GM12872 (cell line): ENCODE measurements at regions not wholly inside any gene's neighbourhood (a gene's known extent, or its start where the extent isn't known, plus 50 kb on each side); places are given as distances from the start of the nearest gene placed in this dataset.

Experiments used
- TF ChIP-seq, protein P1 (sequence below): IDR thresholded peaks from 3 replicates; pipeline ENCODE4 v1.5.1; 2011; ENCODE audit warnings: low read depth, mild to moderate bottlenecking, low read length, moderate library complexity; ENCODE audit not compliant: insufficient read depth

DNA sequence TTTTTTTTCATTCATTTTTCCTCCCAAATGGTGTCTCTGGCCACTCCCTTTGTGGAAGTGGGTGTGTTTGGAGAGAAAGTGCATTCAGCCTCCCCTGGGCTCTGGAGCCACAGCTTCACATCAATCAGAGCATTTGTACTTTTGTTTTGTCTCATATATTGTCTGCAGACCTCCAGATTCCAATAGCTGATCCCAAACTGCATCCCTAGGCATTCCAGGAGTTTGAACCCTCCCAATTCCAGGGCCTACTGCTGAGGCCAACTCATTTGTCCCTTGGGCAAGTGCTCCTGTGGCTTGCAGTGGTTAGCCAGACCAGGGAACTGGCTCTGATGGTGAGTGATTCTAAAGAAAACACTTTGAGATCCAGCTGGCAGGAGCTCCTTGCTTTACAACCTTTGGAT lies 163.3 kb downstream of the IPMK start:
- TF ChIP-seq, protein P1, sequence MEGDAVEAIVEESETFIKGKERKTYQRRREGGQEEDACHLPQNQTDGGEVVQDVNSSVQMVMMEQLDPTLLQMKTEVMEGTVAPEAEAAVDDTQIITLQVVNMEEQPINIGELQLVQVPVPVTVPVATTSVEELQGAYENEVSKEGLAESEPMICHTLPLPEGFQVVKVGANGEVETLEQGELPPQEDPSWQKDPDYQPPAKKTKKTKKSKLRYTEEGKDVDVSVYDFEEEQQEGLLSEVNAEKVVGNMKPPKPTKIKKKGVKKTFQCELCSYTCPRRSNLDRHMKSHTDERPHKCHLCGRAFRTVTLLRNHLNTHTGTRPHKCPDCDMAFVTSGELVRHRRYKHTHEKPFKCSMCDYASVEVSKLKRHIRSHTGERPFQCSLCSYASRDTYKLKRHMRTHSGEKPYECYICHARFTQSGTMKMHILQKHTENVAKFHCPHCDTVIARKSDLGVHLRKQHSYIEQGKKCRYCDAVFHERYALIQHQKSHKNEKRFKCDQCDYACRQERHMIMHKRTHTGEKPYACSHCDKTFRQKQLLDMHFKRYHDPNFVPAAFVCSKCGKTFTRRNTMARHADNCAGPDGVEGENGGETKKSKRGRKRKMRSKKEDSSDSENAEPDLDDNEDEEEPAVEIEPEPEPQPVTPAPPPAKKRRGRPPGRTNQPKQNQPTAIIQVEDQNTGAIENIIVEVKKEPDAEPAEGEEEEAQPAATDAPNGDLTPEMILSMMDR, result no peak

DNA sequence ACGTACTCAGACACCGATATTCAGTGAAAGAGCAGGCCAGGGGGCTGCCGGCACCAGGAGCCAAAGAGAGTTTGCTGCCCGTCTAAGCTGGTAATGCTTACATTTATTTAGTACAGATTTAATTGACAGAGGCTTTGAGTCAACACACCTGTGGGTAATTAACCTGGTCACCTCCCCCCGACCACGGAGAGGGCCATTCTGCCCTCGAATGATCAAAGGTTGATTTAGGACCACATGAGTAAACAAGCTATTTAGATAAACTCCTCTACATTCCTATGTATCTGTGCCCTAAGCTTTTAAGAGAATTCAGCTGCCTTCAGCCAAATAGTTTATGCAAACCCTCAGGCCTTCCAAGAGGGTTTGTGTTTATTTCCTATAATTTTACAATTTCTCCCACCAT lies 164.8 kb downstream of the IPMK start:
- TF ChIP-seq, protein P1, result no peak

DNA sequence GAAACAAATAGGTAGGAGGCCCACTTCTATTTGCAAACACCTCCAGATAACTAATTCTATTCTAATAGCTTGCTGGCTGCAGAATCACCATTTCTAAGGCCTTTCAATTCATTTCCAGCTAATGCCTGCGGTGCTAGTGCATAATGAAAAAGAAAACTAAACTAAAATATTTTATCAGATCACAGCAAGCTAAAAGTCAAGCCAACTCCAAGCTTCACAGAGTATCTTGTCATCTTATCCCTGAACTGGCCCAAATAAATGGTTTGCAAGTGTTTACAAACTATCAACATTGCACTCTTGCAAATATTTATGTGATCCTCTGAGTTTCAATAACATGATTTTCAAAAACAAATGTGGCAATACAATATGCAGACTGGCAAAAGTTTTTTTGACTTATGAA lies 166.0 kb downstream of the IPMK start:
- TF ChIP-seq, protein P1, result no peak

DNA sequence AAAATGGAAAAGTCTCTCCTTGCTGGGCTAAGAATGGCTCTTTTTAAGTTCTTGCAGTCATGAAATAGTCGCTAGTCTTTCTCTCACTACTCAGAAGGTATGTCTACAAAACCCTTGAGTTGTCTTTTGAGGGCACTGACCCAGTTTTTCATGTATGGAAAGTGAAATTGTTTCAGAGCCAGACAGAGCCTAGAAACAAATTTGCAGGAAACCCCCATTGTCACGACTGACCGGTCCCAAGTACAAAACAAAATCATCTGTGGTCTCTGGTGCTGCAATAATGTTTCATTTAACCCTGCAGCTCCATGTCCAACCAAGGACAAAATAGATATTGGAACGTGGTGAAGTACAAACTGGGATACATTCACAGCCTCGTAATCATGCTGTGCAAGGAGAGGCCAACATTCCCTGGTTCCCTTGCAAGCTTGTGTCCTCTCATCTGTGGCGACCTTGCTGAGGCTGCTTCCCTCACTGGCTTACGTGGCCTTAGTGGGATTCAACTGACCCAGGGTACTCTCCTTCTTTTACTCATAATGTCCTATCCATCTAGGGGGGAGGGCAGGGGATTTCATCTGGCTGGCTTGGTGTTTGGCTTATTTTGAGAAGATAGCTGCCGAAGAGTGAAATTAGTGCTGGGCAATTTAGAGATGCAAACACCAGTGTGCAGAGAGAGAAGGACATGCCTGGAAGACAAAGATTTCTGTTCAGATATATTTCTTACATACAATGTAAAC lies 172.5 kb downstream of the IPMK start:
- TF ChIP-seq, protein P1, result no peak

DNA sequence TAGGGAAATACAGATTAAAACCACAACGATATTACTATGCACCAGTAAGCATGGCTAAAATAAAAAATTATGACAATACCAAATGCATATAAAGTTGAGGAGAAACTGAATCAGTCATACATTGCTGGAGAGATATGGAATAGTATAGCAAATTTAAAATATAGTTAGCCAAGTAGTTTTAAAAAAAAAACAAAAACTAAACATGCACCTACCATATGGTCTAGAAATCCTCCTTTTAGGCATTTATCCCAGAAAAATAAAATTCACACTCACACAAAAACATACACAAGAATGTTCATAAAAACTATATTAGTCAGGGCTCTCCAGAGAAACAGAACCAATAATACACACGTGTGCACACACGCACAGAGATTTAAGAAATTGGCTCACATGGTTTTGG lies 175.8 kb downstream of the IPMK start:
- TF ChIP-seq, protein P1, result no peak

DNA sequence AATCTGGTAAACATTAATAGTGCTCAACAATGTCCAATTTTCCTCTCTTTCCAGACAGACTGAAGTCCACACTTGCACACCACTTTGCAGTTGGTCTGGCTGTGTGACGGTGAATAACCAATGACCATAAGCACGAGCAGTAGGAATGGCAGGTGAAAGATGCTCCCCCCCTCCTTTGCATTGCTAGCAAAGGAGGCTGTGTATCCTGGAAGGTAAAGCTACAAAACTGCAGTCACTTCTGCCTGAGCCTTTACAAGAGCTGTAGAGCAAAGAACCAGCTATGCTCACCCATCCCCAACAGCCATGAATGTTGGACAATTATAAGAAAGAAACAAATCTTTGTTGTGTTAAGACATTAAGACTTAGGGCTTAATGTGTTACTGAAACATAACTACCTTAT lies 178.0 kb downstream of the IPMK start:
- TF ChIP-seq, protein P1, result no peak

DNA sequence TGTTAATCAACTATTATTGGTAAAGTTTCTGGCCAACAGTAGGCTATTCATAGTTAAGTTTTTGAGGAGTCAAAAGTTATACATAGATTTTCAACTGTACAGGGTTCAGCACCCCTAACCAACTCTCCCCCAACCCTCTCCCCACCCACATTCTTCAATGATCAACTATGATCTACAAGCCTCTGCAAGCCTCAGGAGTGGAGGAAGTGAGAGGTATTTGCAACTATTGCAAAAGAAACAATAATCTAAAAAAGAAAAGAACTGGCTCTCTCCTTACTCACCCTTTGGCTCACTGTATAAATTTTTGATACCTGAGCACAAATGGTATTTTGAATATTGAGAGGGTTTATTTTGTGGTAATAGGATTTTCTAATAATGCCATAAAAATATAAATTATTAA lies 179.8 kb downstream of the IPMK start:
- TF ChIP-seq, protein P1, result no peak
